ENCODE measurements at regions not wholly inside any gene's neighbourhood (a gene's known extent, or its start where the extent isn't known, plus 50 kb on each side); places are given as distances from the start of the nearest gene placed in this dataset.

DNA sequence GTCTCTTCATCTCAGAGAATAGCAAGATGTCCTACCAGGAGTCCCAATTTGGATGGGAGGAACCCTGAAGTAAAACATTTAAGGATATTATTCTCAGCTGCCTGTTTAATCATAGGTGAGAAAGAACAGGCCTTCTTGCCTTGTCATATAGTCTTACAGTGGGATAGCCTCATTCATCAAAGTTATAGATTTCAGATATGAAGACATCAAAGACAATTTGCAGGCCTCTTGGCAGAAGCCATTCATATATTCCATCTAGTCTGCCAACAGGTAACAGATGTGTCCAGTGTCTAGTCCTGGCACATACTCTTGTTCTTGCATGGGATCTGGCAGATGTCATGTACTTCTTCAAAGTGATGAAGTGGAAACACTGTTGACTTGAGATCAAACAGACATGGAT lies 601.3 kb upstream of the GHITM start:
- H3K4me3 ChIP-seq = no peak overlapping the region
- ChIA-PET CTCF (no interaction called here), POLR2A (ENCODE audit: unreplicated experiment) (no interaction called here)
- H3K79me2 ChIP-seq (ENCODE audit: low read depth) = no peaks in the 10 kb centered on the region
- H3K9me3 ChIP-seq (ENCODE audit: insufficient read depth, low read depth) = no peaks in the 10 kb centered on the region
- H3K36me3 ChIP-seq (ENCODE audit: low read depth) = no peaks in the 10 kb centered on the region
- DNase-seq = no peak
- H3F3A ChIP-seq (ENCODE audit: insufficient read depth, low read depth) = no peaks in the 10 kb centered on the region
- no peaks in the 10 kb centered on the region for H3K9me2 ChIP-seq (ENCODE audit: insufficient read depth)
- H3K4me1 ChIP-seq (replicated peaks; ENCODE audit: insufficient read depth) = no peaks in the 10 kb centered on the region
- H2AFZ ChIP-seq = no peak overlapping the region
- BruUV-seq (replicated peaks) = no TSS peak
- H3K27ac ChIP-seq = no peak overlapping the region
- no peaks in the 10 kb centered on the region for H3K27me3 ChIP-seq (ENCODE audit: insufficient read depth, low read depth)
- no peak for TF ChIP-seq EZH2 (IDR thresholded peaks at IDR 0.05; ENCODE audit: low read depth)
- TF ChIP-seq, protein P1, sequence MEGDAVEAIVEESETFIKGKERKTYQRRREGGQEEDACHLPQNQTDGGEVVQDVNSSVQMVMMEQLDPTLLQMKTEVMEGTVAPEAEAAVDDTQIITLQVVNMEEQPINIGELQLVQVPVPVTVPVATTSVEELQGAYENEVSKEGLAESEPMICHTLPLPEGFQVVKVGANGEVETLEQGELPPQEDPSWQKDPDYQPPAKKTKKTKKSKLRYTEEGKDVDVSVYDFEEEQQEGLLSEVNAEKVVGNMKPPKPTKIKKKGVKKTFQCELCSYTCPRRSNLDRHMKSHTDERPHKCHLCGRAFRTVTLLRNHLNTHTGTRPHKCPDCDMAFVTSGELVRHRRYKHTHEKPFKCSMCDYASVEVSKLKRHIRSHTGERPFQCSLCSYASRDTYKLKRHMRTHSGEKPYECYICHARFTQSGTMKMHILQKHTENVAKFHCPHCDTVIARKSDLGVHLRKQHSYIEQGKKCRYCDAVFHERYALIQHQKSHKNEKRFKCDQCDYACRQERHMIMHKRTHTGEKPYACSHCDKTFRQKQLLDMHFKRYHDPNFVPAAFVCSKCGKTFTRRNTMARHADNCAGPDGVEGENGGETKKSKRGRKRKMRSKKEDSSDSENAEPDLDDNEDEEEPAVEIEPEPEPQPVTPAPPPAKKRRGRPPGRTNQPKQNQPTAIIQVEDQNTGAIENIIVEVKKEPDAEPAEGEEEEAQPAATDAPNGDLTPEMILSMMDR (conservative IDR thresholded peaks at IDR 0.05) = no peak
- no peak overlapping the region for H3K4me2 ChIP-seq
- intact Hi-C loops (cut with micrococcal nuclease; ENCODE audit: unreplicated experiment) = no loop called here
- H4K20me1 ChIP-seq (ENCODE audit: insufficient read depth) = no peaks in the 10 kb centered on the region

DNA sequence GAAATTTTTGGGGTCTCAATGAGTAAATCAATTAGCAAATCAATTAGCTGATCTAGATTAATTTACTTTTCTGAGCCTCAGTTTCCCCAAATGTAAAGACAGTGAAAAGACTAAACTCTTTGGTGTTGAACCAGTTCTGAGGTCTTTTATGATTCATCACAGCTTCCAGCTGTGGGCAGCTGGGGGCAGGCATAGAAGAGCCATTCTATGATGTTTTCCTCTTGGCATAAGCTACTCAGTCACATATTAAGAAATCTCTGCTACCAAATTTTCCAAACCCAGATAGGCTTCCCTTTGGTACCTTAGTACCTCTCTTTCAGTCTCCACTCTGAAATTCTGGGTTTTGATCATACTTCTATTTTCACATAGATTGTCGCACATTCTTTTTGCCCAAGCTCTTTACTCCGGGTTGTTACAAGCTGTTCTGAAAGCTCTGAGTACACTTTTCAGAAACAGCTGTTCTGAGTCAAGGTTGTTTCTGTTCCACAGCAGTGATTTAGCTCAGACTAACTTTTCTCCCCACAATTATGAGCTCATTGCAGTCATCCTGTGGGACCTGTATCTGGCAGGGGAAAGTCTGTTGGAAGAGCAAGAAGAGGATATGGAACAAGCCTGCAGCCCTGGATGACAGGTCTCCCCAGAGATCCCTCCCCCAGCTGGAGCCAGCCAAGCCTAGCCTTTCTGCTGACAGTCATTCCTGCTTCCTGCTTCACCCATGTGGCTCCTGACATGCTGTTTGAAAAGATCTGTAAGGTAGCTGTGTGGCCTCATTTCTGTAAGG lies 599.6 kb upstream of the GHITM start:
- Histone ChIP-seq H3K79me2 (ENCODE audit: low read depth) (no peaks in the 10 kb centered on the region), H2AFZ (no peak overlapping the region), H3K4me3 (no peak overlapping the region), H3K9me3 (ENCODE audit: insufficient read depth, low read depth) (no peaks in the 10 kb centered on the region), H3K27me3 (ENCODE audit: insufficient read depth, low read depth) (no peaks in the 10 kb centered on the region), H3K4me1 (replicated peaks; ENCODE audit: insufficient read depth) (no peaks in the 10 kb centered on the region), H4K20me1 (ENCODE audit: insufficient read depth) (no peaks in the 10 kb centered on the region), H3K27ac (no peak overlapping the region), H3F3A (ENCODE audit: insufficient read depth, low read depth) (no peaks in the 10 kb centered on the region), H3K4me2 (no peak overlapping the region), H3K9me2 (ENCODE audit: insufficient read depth) (no peaks in the 10 kb centered on the region), H3K36me3 (ENCODE audit: low read depth) (no peaks in the 10 kb centered on the region)
- ChIA-PET POLR2A (ENCODE audit: unreplicated experiment) (no interaction called here), CTCF (no interaction called here)
- no TSS peak for BruUV-seq (replicated peaks)
- intact Hi-C loops (cut with micrococcal nuclease; ENCODE audit: unreplicated experiment) = no loop called here
- TF ChIP-seq EZH2 (IDR thresholded peaks at IDR 0.05; ENCODE audit: low read depth) = no peak
- TF ChIP-seq, protein P1 (conservative IDR thresholded peaks at IDR 0.05) = no peak
- DNase-seq = no peak

DNA sequence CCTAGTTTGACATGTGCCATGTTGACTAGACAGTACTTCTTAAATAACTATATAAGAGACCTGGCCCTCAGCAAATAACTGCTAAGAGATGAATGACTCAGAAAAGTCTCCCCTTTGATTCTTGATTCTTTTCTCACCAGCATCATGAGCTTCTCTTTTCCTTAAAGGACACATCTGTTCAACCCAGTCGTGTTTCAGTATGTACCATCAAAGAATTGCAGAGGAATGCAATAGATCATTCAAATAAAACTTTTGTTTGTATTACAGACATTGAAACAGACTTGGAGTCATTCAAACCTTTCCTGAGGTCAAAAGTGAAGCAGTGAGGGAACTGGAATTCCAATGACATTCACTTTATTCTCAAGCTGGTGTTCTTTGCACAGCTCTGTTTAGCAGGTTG lies 598.3 kb upstream of the GHITM start:
- no peaks in the 10 kb centered on the region for H3K4me1 ChIP-seq (replicated peaks; ENCODE audit: insufficient read depth)
- H3K27me3 ChIP-seq (ENCODE audit: insufficient read depth, low read depth) = no peaks in the 10 kb centered on the region
- no peaks in the 10 kb centered on the region for H4K20me1 ChIP-seq (ENCODE audit: insufficient read depth)
- H3K9me3 ChIP-seq (ENCODE audit: insufficient read depth, low read depth) = no peaks in the 10 kb centered on the region
- intact Hi-C loops (cut with micrococcal nuclease; ENCODE audit: unreplicated experiment) = no loop called here
- H3K9me2 ChIP-seq (ENCODE audit: insufficient read depth) = no peaks in the 10 kb centered on the region
- H3K79me2 ChIP-seq (ENCODE audit: low read depth) = no peaks in the 10 kb centered on the region
- CTCF ChIA-PET = no interaction called here
- no peak overlapping the region for H3K27ac ChIP-seq
- no peak for DNase-seq
- BruUV-seq (replicated peaks) = no TSS peak
- TF ChIP-seq EZH2 (IDR thresholded peaks at IDR 0.05; ENCODE audit: low read depth) = no peak
- TF ChIP-seq, protein P1 (conservative IDR thresholded peaks at IDR 0.05) = no peak
- H2AFZ ChIP-seq = no peak overlapping the region
- POLR2A ChIA-PET (ENCODE audit: unreplicated experiment) = no interaction called here
- no peak overlapping the region for H3K4me3 ChIP-seq
- H3F3A ChIP-seq (ENCODE audit: insufficient read depth, low read depth) = no peaks in the 10 kb centered on the region
- H3K4me2 ChIP-seq = no peak overlapping the region
- H3K36me3 ChIP-seq (ENCODE audit: low read depth) = no peaks in the 10 kb centered on the region
